ENCODE measurements at regions not wholly inside any gene's neighbourhood (a gene's known extent, or its start where the extent isn't known, plus 50 kb on each side); places are given as distances from the start of the nearest gene placed in this dataset.
"Not testable (repeated sequence)": the region's sequence is repeated elsewhere in the genome, so short reads cannot be mapped to it uniquely, and the experiment has no call there.

DNA sequence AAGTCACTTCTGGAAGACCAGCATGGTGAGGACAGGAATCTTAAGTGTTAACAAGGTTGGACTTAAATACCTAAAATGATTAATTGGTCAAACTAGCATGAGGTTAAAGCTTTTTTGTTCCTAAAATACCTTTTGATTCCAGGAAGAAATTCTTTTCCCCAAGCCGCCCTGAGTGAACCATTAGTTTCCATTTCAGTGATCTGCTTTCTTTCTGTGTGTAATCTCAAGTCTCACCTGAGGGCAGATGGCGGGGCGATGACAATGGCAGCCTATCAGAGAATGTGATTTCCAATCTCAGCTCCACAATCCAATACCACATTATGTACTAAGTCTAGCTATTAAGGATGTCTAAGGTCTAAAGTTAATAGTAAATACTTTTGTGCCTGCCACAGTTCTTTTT, 390.9 kb upstream of the SGCG start:
- DNase-seq, result no peak

DNA sequence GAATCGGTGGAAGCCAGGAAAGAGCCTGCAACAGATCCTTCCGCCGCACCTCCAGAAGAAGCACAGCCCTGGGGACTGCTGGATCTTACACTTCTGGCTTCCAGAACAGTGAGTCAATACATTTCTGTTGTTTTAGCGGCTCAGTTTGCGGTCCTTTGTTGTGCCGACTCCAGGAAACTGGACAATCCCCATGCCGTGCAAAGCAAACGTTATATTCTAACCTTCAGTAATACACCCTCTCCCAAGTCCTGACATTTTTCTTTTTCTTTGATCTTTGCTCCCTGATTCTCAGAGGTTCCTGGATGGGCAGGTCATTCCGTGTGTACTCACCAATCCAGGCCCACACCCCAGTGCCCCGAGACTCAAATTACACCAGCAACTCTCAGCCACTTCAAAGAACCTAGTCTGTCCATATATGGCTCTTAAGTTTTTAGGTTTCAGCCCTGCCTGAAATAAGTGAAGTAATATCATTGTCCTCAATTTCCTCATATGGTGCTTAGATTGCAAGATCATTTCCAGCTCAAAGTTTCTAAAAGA, 387.1 kb upstream of the SGCG start:
- DNase-seq, result no peak

GRCh38 chr13:22800526-22801401, 380.0 kb upstream of the SGCG start:
- no peak for DNase-seq

- DNase-seq, result no peak
Observed at GRCh38 chr13:22801402-22802003, 379.3 kb upstream of the SGCG start.

- no peak for DNase-seq
Observed at GRCh38 chr13:22812793-22813192, 368.0 kb upstream of the SGCG start.

DNA sequence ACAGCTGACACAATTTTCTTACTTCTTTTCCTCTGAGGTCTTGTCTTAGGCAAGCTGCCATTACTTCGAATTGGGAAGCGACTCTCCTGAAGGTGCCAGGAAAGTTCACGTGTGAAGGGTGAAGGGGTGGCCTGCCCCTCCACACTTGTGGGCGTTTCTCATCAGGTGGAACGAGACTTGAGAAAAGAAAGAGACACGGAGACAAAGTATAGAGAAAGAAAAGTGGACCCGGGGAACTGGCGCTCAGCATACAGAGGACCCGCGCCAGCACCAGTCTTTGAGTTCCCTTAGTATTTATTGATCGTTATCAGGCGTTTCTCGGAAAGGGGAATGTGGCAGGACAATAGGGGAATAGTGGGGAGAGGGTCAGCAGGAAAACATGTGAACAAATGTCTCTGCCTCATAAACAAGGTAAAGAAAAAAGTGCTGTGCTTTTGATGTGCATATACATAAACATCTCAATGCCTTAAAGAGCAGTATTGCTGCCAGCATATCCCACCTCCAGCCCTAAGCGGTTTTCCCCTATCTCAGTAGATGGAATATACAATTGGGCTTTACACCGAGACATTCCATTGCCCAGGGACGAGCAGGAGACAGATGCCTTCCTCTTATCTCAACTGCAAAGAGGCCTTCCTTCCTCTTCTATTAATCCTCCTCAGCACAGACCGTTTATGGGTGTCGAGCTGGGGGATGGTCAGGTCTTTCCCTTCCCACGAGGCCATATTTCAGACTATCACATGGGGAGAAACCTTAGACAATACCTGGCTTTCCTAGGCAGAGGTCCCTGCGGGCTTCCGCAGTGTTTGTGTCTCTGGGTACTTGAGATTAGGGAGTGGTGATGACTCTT, 367.0 kb upstream of the SGCG start:
- not testable (repeated sequence) for DNase-seq

- not testable (repeated sequence) for DNase-seq
Observed at GRCh38 chr13:22814433-22814832, 366.3 kb upstream of the SGCG start.

- no peak for DNase-seq
Observed at GRCh38 chr13:22821589-22821988, 359.2 kb upstream of the SGCG start.

- no peak for DNase-seq
Observed at GRCh38 chr13:22825186-22825585, 355.6 kb upstream of the SGCG start.

DNA sequence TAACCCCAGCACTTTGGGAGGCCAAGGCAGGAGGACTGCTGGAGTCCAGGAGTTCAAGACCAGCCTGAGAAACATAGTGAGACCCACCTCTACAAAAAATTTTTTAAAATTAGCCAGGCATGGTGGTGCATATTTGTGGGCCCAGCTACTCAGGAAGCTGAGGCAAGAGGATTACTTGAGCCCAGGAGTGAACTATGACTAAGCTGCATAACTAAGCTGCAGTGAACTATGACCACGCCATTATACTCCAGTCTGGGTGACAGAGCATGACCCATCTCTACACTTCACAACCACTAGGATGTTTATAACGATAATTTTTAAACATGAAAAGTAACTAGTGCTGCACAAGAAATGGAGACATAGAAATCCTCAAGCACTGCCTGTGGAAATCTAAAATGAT, 352.7 kb upstream of the SGCG start:
- DNase-seq, result no peak

- no peak for DNase-seq
Observed at GRCh38 chr13:22836475-22836874, 344.3 kb upstream of the SGCG start.

DNA sequence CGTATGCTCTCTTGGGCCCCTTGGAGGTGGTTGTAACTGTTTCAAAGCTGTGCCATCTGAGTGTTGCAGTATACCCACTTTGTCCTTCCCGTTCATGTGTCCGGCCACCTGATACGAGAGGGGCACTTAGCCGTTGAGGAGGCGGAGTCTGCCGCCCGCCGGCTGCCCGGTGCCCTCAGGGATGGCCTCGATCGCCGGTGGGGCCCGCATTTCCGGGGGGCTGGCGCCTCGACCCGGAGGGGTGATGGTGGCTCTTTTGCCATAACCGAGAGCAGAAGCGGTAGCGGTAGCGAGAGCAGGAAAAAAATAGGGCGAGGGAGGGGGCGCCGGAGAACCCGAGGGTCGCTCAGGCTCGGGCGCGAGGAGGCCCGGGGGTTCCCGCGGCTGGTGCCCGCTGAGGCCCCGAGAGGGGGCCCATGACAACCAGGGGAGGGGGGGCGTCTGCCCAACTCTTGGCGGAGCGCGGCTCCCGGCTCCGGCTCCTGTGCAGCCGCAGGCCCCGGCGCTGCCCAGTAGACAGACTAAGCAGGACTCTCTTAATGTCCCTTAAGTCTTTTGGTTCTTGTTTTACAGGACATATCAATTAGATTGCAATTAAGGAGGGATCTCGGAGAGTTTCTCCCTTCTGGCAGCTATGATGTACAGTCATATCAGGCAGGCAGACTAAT, 342.7 kb upstream of the SGCG start:
- DNase-seq, result no peak

- no peak for DNase-seq
Observed at GRCh38 chr13:22839603-22840530, 340.9 kb upstream of the SGCG start.

DNA sequence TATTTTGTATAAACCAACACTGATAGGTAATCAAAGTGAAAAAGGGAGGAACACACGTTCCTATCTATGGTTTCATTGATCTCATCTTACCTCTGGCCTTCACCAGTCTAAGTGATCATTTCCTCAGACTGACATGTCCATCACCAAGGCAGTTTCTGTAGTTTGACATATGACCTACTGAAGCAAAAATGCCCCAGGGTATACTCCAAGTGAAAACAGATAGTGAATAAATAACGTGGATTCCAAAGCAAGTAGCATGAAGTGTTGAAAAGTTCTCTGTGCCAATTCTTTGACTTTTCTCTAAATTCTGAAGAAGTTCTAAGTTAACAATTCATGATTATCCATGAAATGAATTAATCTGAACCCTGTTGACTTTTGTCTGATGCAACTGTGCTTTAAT, 334.2 kb upstream of the SGCG start:
- DNase-seq, result no peak

DNA sequence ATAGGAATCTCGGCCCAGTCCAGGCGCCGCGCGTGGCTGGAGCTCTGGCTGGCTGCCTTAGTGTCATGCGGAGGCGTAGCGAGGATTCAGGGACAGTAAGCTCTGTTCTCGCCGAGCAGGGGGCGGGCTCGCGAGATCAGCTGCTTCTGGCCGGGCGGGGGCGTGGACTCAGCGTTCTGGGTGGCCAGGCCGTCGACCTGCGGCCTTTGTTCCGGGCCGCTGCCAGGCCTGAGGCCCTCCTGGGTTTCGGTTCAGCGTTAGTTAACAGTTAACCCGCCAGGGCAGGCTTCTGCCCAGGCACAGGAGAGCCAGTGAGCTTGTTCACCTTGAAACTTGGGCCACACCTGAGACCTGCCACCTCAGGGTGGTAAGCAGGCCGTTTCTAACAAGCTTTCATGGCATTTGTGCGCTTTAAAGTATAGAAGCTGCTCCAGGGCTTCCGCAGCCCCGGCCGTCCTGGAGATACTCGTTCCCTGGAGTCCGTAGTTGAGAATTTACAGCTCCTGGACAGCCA, 332.2 kb upstream of the SGCG start:
- DNase-seq, result no peak

- no peak for DNase-seq
Observed at GRCh38 chr13:22855926-22856325, 324.9 kb upstream of the SGCG start.

DNA sequence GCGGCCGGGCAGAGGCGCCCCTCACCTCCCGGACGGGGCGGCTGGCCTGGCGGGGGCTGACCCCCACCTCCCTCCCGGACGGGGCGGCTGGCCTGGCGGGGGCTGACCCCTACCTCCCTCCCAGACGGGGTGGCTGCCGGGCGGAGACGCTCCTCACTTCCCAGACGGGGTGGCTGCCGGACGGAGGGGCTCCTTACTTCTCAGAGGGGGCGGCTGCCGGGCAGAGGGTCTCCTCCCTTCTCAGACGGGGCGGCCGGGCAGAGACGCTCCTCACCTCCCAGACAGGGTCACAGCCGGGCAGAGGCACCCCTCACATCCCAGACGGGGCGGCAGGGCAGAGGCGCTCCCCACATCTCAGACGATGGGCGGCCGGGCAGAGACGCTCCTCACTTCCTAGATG, 321.8 kb upstream of the SGCG start:
- not testable (repeated sequence) for DNase-seq

GRCh38 chr13:22859411-22859810, 321.4 kb upstream of the SGCG start:
- DNase-seq, result not testable (repeated sequence)

GRCh38 chr13:22861958-22862466, 318.8 kb upstream of the SGCG start:
- no peak for DNase-seq

- no peak for DNase-seq
Observed at GRCh38 chr13:22862478-22862877, 318.3 kb upstream of the SGCG start.

GRCh38 chr13:22866221-22866620, 314.6 kb upstream of the SGCG start:
- DNase-seq, result no peak
